22Rv1 (cell line): ENCODE measurements at regions not wholly inside any gene's neighbourhood (a gene's known extent, or its start where the extent isn't known, plus 50 kb on each side); places are given as distances from the start of the nearest gene placed in this dataset.

ENCODE experiments used
- CTCF ChIP-seq: fragments of 450-650 bp; IDR thresholded peaks from 2 replicates; pipeline ENCODE4 v1.5.1; 2017; ENCODE audit warnings: mild to moderate bottlenecking
- ZFX ChIP-seq: fragments of 450-650 bp; IDR thresholded peaks from 2 replicates; pipeline ENCODE4 v1.6.1; 2017; ENCODE audit warnings: antibody characterized with exemption, borderline replicate concordance

DNA sequence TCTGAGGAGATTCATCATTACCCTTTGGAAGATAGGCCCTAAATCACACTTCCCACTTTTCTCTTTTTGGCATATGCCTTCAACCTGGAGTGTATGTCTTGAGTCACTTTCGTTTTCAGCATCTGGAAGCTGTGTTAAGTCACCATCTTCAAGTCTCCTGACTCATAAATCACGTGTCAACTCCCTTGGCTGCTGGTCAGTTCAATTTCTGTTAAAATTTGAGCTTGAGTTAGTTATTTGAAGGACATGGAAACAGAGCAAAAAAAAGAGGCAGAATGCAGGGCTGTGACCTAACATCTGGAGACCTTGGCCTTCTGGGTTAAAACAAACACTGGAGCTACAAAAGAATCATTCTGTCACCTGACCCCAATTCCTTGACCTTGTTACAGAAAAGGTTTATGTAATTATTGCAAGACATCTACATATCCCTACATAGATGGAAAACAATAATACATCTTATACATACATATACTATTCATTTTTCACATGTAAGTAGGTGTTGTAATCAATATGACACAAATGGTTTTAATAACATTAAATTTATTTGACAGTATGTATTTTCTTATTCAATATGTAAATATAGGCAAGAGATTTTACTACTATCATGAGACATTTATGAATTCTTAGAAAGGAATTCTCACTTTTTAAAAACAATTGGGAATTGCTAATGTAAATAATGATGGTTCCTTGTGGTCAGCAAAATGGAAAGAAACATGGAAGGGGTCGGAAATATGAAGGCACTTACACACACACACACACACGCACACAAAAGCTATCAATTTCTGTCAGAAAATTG is 169.7 kb upstream of the PHYHIPL start:
- TF ChIP-seq CTCF (no peak), ZFX (no peak)
